HEK293T (cell line): ENCODE measurements at regions not wholly inside any gene's neighbourhood (a gene's known extent, or its start where the extent isn't known, plus 50 kb on each side); places are given as distances from the start of the nearest gene placed in this dataset.

Source experiments
- BHLHE40 ChIP-seq: fragments of 450-650 bp; IDR thresholded peaks from 2 replicates; pipeline ENCODE4 v1.6.1; 2016; ENCODE audit warnings: mild to moderate bottlenecking, moderate library complexity, borderline replicate concordance
- FOXK2 ChIP-seq: fragments of 450-650 bp; IDR thresholded peaks from 2 replicates; pipeline ENCODE4 v1.6.1; 2016; ENCODE audit warnings: mild to moderate bottlenecking
- ZNF384 ChIP-seq: fragments of 450-650 bp; IDR thresholded peaks from 2 replicates; pipeline ENCODE4 v1.6.1; 2016

DNA sequence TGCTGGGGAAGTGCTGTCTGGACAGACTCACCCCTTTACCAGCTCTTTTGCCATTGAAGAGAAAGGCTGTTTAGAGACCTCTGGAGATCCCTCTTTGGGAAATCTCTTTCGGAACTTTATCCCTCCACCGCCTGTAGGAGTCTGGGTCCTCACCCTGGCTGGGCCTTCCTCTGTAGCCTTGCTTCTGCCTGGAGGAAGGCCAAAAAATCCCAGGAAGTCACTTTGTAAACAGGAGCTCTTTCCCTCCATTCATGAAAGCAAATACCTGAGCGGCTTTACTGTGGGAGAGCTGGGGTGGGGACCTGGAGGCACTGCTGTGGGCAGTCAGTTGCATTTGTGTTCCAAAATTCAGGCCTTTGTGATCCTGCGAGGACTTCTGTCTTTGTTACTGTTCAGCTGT is 126.2 kb downstream of the KLF6 start:
- TF ChIP-seq FOXK2 (no peak), BHLHE40 (no peak), ZNF384 (no peak)
